HG03457 (cell line): ENCODE measurements at regions not wholly inside any gene's neighbourhood (a gene's known extent, or its start where the extent isn't known, plus 50 kb on each side); places are given as distances from the start of the nearest gene placed in this dataset.

ENCODE experiments used
- ATAC-seq: cut with Tn5 transposase; IDR thresholded peaks from one replicate; pipeline ENCODE4 v1.9.1; 2021; ENCODE audit warnings: moderate number of reproducible peaks; ENCODE audit not compliant: unreplicated experiment

DNA sequence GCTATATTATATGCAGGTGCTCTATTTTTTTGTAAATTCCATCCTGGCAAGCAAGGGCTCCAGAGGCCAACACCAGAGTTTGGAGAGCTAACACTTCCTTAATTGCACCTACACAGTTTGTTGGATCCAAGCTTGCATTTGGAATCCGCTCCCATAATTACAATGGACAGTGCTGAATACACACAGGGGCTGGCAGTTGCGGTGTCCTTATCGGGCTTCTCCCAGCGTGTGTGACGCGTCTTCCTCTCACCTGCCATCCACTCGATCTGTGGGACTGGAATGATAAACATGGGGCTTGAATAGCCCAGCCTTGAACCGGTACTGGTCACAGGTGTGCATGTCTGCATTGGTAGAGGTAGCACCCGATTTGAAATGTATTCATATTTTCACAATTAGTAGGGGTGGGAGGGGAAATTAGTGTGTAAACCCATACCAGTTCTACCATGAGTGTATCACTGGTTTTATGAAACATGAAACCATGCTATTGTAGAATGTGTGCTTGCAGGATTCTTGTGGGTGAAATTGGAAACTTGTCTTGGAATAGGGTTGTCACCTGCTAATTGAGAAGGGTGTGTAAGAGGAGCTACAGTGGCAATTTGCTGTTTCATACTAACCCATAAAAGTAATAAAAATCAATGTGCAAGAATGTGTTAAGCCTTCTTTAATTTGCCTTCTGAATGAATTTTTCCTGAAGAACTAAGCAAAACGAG lies 316.5 kb downstream of the WDR11 start:
- ATAC-seq = no peak

DNA sequence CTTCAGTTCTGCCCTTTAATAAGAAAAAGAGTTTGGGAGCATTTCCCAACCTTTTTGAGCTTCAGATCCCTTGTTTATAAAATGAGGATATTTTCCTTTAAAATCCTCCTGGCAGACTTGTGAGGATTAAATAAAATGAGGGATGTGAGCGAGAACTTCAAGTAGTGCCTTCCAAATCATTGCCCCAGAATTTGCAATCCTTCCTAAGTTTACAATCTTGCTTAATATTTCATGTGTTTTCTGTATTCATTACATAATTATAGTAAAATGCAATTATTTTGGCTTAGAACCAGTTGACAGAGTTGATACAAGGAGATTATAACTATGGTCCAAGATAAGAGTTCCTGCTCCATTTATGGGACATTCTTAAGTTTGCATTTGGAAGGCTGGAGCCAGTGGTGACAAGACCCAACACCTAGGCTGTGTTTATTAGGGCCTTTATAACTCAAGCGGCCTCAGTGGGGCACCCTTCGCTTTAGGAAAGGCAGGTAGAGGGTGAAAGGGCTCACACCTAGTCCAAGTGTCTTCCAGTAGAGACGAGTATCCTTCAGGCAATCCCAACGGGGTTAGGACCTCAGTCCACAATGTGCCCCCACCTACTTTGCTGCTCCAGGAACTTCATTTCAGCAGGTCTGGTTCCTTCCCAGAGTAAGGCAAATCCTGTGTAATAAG lies 317.5 kb downstream of the WDR11 start:
- no peak for ATAC-seq

DNA sequence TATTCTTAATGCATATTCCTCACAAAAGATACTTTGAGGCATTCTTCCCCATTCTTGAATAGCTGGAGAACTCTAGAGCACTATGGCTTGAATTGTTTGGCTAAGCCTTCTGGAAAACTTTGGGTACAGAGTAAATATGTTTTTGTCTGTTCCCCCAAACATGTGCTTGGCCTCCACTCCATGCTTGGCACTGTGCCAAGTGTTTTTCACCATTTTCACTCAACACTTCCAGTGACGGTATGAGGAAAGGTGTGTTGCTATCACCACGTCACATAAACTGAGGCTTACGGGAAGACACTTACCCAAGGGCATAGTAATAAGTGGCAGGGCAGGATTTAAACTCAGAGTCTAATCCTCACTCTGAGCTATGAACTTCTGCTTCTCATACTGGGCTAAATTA lies 318.2 kb downstream of the WDR11 start:
- ATAC-seq = no peak

DNA sequence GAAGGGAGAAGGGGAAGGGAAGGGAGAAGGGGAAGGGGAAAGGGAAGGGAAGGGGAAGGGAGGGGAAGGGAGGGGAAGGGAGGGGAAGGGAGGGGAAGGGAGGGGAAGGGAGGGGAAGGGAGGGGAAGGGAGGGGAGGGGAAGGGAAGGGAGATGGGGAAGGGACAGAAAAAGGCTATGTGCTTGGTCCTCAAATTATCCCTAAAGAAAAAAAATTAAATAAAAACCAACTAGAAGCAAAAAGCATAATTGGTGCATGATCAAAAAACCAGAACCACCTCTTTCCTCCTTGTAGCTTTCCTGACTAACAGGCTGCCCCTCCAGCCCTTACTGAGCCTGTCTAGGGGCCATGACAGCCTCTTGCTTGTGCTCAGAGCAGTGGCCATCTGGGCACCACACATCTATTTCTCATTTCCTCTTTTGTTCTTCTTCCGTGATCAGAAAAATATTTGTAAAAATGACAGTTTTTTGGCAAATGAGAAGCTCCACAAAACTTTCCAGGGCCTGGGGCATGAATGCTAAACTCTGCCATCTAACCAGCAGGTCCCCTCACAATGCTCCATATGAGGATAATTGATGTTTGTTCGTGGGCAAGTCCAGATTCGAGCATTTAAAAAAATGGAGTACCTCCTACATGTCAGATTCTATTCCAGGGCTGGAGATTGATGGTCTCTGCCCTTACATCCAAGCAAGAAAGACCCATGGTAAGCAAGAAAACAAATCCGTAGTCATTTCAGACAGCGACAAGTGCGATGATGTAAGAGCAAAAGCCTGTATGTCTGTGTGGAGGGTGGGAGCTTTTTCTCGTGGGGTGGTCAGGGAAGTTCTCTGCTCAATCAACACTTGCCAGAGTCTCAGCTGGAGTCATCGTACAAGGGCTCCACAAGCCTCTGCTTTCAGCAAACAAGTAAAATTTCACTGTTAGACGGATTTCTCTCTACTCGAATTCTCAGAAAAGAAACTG lies 320.9 kb downstream of the WDR11 start:
- no peak for ATAC-seq

DNA sequence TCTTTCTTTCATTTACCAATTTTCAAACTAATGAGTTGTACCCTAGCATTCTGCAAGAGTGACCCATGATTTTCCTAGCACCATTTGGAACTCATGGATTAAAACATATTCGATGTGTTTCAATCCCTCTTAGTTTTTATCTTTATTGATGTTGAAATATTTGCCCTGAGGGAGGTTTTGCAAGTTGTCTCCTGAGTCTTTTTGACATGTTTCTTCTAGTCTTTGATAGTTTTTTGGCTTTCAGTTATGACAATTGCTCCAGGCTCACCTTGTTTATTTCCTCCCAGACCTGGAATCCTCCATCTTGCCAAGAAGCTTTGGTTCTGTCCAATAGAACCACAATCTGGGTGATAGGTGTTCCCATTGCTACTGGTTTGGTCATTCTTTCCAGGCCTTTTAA lies 327.8 kb downstream of the WDR11 start:
- ATAC-seq = no peak

DNA sequence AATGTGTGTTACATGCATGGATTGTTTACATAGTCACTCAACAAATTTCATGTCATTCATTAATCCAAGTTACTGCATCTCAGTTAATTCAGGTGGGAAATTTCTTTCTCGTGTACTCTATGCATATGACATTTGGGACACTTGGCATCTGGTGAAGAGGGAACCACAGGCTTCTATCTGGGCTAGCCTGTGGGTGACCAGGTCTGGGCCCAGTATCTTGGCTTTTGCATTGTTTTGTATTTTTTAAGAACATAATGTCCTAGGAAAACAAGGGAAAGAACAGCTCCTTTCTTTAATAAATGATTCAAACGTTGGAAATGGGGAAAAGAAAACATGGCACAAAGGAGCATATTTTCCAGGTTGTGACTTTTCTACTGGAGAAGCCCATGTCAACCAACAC lies 331.1 kb downstream of the WDR11 start:
- ATAC-seq = no peak

DNA sequence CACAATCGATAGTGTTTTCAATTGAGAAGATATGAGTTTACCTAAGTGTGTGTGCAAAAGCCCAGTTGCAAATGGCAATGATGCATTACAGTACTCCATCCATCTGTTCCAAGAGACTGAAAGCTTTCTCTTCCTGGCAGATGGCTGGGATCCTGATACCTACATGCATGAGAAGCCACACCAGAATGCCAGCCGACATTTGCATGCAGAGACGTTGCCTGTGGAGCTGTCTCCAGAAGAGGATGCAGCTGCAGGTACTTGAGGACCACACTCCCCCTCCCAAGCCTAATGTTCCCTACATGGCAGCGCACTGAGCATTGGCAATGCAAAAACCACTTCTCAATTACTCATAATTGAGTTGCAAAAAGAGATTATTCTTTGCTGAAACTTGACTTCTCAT lies 332.1 kb downstream of the WDR11 start:
- no peak for ATAC-seq

DNA sequence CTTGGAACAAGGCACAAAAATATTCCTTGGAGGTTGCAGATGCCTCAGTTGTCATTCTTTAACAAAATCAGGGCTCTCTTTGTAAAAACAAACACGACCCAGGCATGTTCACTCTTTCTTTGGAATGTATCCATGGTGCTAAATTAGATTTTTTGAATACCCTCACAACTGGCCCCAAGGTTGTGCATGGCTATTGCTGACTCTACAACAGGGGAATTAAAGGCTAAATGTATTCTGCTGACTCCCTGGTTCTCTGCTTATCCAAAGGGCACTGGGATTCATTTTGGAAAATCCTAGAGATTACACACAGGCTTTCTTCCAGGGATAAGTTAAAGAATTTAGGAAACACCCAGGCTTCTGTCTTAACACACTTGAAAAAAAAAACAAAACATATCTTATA lies 332.5 kb downstream of the WDR11 start:
- ATAC-seq = no peak

DNA sequence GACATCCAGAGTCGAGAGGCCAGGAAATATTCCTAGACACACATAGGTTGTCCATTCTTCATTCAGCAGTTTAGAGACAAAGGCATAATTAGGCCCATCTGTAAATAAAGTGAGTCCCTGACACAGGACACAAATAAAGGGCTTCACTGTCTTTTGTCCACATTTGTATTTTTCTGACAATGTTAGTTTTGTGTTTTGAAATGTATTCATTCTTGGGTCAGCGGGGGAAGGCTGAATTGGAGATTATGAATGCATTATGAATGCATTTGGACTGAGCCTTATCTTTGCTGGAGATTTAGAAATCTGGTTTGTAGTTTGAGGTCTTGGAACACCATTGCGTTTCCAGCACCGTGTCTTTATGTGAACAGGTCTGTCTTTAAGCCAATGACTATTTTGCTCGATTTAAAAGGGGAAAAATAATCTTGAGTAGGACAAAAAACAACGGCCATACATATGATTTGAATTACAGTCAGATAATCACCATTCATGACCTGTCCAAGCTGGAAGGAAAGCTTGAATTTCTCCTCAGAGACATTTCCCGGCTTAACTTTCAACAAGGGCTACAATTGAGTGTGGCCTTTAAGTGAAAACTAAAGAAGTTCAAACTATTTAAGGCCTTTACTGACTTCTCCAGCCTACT lies 334.8 kb downstream of the WDR11 start:
- no peak for ATAC-seq

DNA sequence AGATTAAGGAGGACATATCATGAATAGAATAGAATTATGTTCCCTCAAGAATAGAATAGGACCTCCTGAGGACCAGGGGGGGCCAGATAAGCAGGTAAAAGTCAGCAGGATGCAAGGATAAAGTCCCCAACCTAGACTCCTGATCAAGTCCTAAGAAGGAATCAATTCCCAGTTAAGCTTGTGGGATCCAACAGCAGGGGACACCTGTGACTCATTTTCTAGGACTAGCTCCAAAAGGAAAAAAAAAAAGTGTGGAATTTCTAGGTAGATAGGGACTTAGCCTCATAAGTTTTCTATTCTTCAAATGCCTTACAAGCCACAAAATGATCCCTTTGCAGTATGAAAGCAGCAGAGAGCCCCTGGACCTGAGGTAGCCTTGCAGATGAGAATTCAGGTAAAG lies 336.2 kb downstream of the WDR11 start:
- ATAC-seq = no peak

DNA sequence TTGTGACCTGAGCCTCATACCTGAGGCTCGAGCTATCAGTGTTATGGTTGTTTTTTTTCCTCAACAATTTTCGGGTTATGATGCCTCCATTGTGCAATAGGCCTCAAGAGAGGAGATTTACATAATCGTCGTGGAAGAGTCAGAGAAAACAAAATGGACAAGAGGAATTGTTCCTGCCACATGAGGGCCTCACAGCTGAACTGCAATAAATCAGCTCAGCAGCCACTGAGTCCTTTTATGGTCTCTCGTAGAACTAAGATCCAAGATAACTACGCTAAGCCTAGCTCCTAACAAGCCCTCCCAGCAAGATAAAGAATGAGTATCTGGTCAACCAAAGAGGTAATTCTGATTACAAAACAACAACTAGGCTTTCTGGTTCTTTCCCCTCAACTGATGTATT lies 336.8 kb downstream of the WDR11 start:
- ATAC-seq = no peak

DNA sequence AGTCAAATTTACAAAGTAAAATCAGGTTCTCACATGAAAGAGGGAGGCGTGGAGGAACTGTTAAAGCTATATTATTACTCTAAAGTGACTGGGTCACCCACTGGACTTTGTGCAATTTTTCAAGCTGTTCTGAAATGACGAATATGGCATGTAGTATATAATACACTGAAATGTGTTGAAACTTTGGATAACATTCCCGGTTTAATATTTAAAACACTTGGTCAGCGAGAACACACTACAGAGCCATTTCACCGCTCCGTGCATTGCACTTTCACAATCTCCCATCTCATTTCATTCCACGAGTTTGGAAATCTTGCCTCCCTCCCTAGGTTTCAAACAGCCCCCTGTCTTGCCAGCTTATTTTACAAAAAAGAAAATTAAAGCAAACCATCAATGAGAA lies 337.9 kb downstream of the WDR11 start:
- ATAC-seq = no peak

DNA sequence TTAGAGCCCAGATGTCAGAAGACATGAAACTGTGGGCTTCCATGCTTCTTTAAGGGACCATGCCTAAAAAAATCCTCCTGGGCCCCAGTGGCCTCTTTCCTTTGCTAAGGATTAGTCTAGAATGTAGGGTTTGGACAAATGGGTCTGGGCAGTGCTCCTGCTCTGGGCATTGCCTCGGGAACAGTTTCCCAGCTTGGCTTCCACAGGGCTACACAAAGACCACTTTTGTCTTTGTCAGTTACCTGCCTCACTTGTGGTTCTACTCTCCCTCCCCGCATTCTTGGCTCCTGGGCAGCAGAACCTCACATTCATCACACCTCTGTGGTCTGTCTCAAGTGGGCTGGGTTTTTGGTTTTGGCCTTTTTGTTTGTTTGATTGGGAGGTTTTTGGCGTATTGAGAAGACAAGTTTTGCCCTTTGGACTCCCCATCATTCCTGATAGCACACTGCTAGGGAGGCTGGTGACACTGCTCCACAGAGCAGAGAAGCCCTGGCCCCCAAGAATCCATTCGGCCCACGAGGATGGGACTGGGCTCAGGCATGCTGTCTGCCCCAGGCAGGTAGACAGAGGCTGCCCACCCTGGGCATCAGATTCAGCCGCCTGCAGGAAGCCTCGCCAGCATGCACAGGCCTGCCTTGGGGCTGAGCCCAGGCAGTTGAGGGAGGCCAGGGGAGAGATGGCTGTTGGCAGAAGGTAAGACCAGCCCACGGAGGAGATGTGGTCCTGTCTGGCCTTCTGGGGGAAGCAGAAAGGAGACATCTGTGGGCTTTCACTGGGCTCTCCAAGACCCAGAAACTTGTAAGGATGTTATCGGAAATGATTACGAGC lies 343.7 kb downstream of the WDR11 start:
- no peak for ATAC-seq

DNA sequence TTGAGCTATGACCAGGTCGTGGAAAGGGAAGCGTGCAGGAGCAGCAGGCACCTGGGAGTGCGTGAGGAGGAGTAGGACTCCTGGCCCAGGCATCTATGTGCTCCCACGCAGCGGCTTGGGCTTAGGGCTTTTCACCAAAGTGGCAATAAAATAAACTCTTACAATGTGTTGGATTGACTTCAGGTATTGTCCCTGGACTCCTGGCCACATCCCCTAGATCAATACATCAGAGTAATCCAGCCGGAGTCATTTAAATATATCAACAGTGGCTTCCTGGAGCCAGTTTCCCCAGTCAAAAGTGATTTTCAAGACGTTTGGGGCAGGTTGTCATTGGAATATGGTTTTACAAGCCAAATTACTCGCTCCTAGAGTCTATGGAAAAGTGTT lies 344.4 kb downstream of the WDR11 start:
- no peak for ATAC-seq

DNA sequence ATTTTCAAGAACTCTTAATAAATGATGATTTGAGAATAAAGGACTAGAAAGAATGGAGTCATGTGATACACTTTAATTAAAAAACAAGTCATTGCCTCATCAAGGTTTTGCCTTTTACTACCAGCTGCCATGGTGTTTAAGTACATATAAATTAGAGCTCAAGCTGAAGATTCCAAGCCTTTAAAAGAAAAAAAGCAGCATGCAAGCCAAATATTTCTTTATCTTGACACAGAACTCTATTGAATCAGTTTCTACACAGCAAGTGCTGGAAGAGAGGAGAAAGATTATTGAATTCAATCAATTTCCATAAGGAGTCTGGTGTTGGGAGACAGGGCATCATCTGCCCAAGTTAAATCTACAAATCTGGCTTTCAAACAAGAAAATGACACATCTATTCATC lies 347.9 kb downstream of the WDR11 start:
- no peak for ATAC-seq

DNA sequence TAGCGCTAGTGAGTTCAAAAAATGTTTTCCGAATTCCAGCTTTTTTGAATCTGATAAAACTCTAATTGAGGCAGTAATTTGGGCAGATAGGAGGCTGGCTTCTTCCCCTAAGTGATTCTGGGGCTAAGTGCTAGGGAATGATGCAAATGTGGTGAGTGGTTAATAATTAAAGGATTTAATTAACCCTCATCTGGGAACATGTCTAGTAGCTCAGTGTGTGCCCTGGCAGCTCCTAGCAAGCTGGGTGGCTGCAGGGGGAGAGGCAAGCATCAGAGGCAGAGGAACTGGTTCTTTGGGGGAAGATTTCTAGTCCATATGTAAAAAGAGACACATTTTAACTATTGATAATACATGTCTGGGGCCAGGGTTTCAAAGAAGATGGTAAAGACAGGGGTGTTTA lies 354.5 kb downstream of the WDR11 start:
- no peak for ATAC-seq

DNA sequence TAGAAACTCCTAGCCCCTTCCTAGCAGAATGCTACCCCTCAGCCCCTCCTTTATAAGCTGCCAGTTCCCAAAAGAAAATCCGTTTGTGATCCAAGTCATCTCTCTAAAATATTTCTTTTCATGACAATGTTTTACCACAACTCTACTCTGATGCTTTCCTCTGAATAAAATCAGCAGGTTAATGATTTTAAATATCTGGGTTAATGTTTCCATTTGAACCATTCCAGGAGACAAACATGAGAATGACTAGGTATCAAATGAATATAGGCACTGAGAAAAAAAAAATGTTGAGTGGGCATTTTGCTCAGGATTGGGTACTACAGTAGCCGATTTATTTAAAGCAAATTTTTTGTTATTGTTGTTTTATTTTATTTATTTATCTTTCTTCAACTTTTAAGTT lies 360.3 kb downstream of the WDR11 start:
- ATAC-seq = no peak

DNA sequence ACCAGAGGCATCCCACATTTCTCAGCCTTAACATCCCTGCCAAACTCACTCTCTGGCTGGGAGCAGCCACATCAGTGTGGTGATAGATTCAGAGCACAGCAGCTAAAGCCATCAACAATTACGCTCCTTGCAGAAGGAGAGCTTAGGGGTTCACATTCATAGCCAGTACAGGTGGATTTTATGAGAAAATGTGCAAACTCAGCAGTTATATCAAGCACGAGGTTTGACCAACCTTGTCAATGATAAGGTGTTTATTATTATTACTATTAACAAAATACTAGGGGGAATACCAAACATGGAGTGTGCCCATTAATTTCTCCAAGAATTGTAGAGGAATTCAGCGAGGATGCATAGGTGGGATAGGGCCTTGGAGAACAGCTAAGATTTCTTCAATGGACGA lies 362.3 kb downstream of the WDR11 start:
- ATAC-seq = no peak

DNA sequence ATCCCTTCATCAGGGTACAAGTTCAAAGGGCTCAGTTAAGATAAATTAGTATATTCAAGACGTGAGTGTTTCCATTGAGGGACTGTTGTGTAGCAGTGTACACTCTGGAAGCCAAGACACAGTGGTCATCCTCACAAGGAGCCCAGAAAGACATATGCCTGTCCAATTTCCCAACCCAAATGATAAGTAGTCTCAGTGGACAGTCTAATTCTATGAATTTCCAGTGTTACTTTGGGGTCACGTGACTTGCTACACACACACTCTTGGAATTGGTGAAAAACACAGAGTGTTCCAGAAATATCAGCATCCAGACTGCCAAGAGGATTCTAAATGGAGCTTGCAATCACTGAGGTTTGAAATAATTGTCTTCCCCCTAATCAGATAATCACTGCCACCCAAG lies 365.1 kb downstream of the WDR11 start:
- no peak for ATAC-seq

DNA sequence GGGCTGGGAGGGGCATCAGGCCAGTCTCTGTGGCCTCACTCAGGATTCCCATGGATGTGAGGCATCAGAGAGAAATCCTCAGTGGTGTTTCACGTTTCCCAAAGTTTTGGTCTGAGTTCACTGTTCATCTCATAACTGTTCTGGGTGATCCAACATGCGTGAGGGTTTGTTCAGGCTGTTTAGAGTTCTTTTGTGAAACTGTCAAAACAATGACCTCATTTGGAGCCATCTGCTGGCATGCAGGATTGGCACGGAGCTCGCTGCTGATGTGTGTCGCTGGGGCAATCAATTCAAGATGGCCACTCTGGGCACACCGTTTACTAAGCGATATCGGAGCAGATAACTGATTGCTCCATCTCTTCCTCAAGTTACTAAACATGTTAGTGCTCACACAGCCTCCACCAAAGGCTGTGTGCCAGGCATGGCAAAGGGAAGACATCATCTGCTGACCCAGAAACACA lies 365.6 kb downstream of the WDR11 start:
- ATAC-seq = no peak
